ENCODE measurements at regions not wholly inside any gene's neighbourhood (a gene's known extent, or its start where the extent isn't known, plus 50 kb on each side); places are given as distances from the start of the nearest gene placed in this dataset.

DNA sequence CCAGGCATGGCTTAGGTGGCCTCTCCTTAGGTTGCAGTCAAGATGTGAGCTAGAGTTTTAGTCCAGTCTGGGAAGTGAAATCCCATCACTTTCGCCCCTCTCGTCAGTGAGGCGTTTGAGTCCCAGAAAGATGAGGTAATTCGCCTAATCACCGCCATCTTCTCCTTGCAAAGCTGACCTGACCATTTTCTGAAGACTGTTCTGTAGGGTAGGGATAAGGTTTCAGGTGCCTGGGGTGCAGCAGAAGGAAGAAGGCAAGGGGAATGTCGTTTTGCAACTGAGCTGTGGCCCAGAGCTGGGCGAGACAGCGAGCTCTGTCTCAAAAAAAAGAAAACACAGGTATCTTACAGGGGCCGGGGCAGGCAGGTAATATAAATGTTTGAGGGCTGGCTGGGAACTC lies 61.7 kb upstream of the CECR2 start:
- DNase-seq (ENCODE audit: low read depth, low spot score) (no peak), FAIRE-seq (no peak)
- Histone ChIP-seq H3K4me2 (ENCODE audit: insufficient read depth, low read length) (no peak overlapping the region), H3K9me3 (replicated peaks; ENCODE audit: control insufficient read depth, insufficient read depth, low read length) (no peaks in the 10 kb centered on the region), H3K4me1 (ENCODE audit: control insufficient read depth, extremely low read depth, insufficient read depth, low read length) (no peaks in the 10 kb centered on the region), H4K20me1 (replicated peaks; ENCODE audit: control insufficient read depth, extremely low read depth, insufficient read depth, low read length) (no peaks in the 10 kb centered on the region), H3K27me3 (ENCODE audit: control insufficient read depth in 2 of 2, insufficient read depth in 2 of 2, low read length in 2 of 2) (no peaks in the 10 kb centered on the region), H3K27ac (ENCODE audit: insufficient read depth, low read depth, low read length) (no peak overlapping the region), H3K79me2 (ENCODE audit: control insufficient read depth, insufficient read depth, low read length) (no peaks in the 10 kb centered on the region), H3K9ac (replicated peaks; ENCODE audit: extremely low read depth, insufficient read depth, low read length) (no peak overlapping the region), H3K9me1 (replicated peaks; ENCODE audit: control insufficient read depth, extremely low read depth, insufficient read depth, low read length) (no peaks in the 10 kb centered on the region), H3K4me3 (replicated peaks in 1 of 3; ENCODE audit: insufficient read depth in 1 of 3, low read depth in 1 of 3, low read length in 3 of 3) (no peak overlapping the region), H3K36me3 (ENCODE audit: control insufficient read depth in 2 of 2, extremely low read depth in 1 of 2, insufficient read depth in 2 of 2, low read length in 2 of 2) (no peaks in the 10 kb centered on the region), H2AFZ (ENCODE audit: low read depth, low read length) (no peak overlapping the region)
- CTCF ChIA-PET = interaction anchor here (0.9 to 1.8 kb wide), 5 partner anchors 13 to 194 kb away, joined by 3 to 7 read pairs (median 3); no protein-coding TSS in a partner anchor
- no TSS peak for BruUV-seq (replicated peaks)
- dilution Hi-C loops (cut with MboI; ENCODE audit: extremely low pct_ligation_motif_present, low sequenced_read_pairs) = no loop called here
- intact Hi-C loops (cut with micrococcal nuclease) = no loop called here
- TF ChIP-seq EZH2 (IDR thresholded peaks at IDR 0.05; ENCODE audit: borderline replicate concordance, low read depth, low read length, severe bottlenecking) (no peak), MYC (IDR thresholded peaks at IDR 0.05; ENCODE audit: low read depth, low read length) (no peak), FOS (IDR thresholded peaks at IDR 0.05; ENCODE audit: borderline replicate concordance, insufficient read depth, low read length) (no peak), JUN (IDR thresholded peaks at IDR 0.05; ENCODE audit: borderline replicate concordance, insufficient read depth, insufficient read length, low read depth) (no peak), GATA2 (IDR thresholded peaks at IDR 0.05; ENCODE audit: insufficient read depth, insufficient read length, low read depth, low read length) (no peak), POLR2A (IDR thresholded peaks at IDR 0.05; ENCODE audit: low read depth, low read length) (no peak), POLR2AphosphoS5 (IDR thresholded peaks at IDR 0.05; ENCODE audit: insufficient read depth, low read depth, low read length) (no peak)
- TF ChIP-seq, protein P1, sequence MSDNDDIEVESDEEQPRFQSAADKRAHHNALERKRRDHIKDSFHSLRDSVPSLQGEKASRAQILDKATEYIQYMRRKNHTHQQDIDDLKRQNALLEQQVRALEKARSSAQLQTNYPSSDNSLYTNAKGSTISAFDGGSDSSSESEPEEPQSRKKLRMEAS (IDR thresholded peaks at IDR 0.05; ENCODE audit: insufficient read depth, insufficient read length) = no peak
- TF ChIP-seq, protein P2, sequence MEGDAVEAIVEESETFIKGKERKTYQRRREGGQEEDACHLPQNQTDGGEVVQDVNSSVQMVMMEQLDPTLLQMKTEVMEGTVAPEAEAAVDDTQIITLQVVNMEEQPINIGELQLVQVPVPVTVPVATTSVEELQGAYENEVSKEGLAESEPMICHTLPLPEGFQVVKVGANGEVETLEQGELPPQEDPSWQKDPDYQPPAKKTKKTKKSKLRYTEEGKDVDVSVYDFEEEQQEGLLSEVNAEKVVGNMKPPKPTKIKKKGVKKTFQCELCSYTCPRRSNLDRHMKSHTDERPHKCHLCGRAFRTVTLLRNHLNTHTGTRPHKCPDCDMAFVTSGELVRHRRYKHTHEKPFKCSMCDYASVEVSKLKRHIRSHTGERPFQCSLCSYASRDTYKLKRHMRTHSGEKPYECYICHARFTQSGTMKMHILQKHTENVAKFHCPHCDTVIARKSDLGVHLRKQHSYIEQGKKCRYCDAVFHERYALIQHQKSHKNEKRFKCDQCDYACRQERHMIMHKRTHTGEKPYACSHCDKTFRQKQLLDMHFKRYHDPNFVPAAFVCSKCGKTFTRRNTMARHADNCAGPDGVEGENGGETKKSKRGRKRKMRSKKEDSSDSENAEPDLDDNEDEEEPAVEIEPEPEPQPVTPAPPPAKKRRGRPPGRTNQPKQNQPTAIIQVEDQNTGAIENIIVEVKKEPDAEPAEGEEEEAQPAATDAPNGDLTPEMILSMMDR (IDR thresholded peaks at IDR 0.05; ENCODE audit: extremely low read depth in 1 of 2, insufficient read depth in 1 of 2, low read depth in 1 of 2, low read length in 2 of 2) = no peak
- POLR2A ChIA-PET = no interaction called here

Data from endothelial cell of umbilical vein (primary cell).